Caco-2 (cell line): ENCODE measurements at regions not wholly inside any gene's neighbourhood (a gene's known extent, or its start where the extent isn't known, plus 50 kb on each side); places are given as distances from the start of the nearest gene placed in this dataset.

Experiments used
- BruUV-seq: library from RNA; stranded (reverse); fragments of 400-500 nt; replicated peaks from 2 replicates; lab custom pipeline; 2021; lab: Mats Ljungman, UMichigan
- CTCF ChIA-PET: fragments of 300-600 bp; sonication (Branson Sonifier 250); formaldehyde crosslinking; loops from one replicate; lab custom pipeline; 2022; ENCODE audit warnings: antibody characterized with exemption; lab: Charles Lee
- POLR2A ChIA-PET: fragments of 300-600 bp; sonication (Branson Sonifier 250); formaldehyde crosslinking; loops from one replicate; lab custom pipeline; 2022; ENCODE audit warnings: antibody characterized with exemption; lab: Charles Lee
- DNase-seq, 2 experiments: peaks; one replicate each; pipeline versions ENCODE4 v3.0.0 to v3.0.0-alpha.2; 2020 to 2022
- H3K27me3 ChIP-seq: replicated peaks from 2 replicates; pipeline ENCODE4 v1.6.0; 2011; ENCODE audit warnings: low read length; ENCODE audit not compliant: control insufficient read depth, insufficient read depth
- H3K36me3 ChIP-seq: 2 replicates; pipeline ENCODE4 v1.5.1; 2011; ENCODE audit warnings: low read length; ENCODE audit not compliant: control insufficient read depth, insufficient read depth
- H3K4me1 ChIP-seq: fragments of 250-450 bp; sonication (Bioruptor Pico); 2 replicates; pipeline ENCODE4 v1.5.1; 2020; ENCODE audit warnings: mild to moderate bottlenecking
- H3K4me3 ChIP-seq: 2 replicates; pipeline ENCODE4 v1.5.1; 2011; ENCODE audit warnings: low read depth, mild to moderate bottlenecking, control low read depth, low read length
- H3K9me3 ChIP-seq: fragments of 250-450 bp; sonication (Bioruptor Pico); 2 replicates; pipeline ENCODE4 v1.5.1; 2020; ENCODE audit warnings: mild to moderate bottlenecking, moderate library complexity
- H3K27ac Mint-ChIP-seq: one replicate; pipeline ENCODE4 v1.8.0; 2022; ENCODE audit warnings: mixed read lengths; ENCODE audit not compliant: unreplicated experiment
- H3K27me3 Mint-ChIP-seq: one replicate; pipeline ENCODE4 v1.8.0; 2022; ENCODE audit warnings: mixed read lengths; ENCODE audit not compliant: insufficient read depth, unreplicated experiment
- H3K36me3 Mint-ChIP-seq: one replicate; pipeline ENCODE4 v1.8.0; 2022; ENCODE audit warnings: mild to moderate bottlenecking, mixed read lengths; ENCODE audit not compliant: insufficient read depth, unreplicated experiment
- H3K4me1 Mint-ChIP-seq: one replicate; pipeline ENCODE4 v1.8.0; 2022; ENCODE audit warnings: low read depth, mixed read lengths; ENCODE audit not compliant: unreplicated experiment
- H3K4me3 Mint-ChIP-seq: one replicate; pipeline ENCODE4 v1.8.0; 2022; ENCODE audit warnings: mild to moderate bottlenecking, moderate library complexity, mixed read lengths; ENCODE audit not compliant: unreplicated experiment
- H3K9me3 Mint-ChIP-seq: one replicate; pipeline ENCODE4 v1.8.0; 2022; ENCODE audit warnings: mixed read lengths; ENCODE audit not compliant: unreplicated experiment
- CTCF ChIP-seq, 2 experiments: fragments of 200-600 bp in 1 of 2; IDR thresholded peaks; 1 replicate in 1 of 2; 2 replicates in 1 of 2; pipeline versions ENCODE4 v1.5.1 to v1.8.0; 2011 to 2022; ENCODE audit warnings: antibody characterized with exemption in 1 of 2, control low read depth in 1 of 2, inconsistent platforms in 1 of 2, low read depth in 1 of 2, low read length in 1 of 2, mild to moderate bottlenecking in 1 of 2, moderate library complexity in 1 of 2; ENCODE audit not compliant: insufficient read depth in 1 of 2, severe bottlenecking in 1 of 2, unreplicated experiment in 1 of 2
- intact Hi-C: fragments of 100-400 bp; cut with micrococcal nuclease; formaldehyde crosslinking; loops from one replicate; pipeline ENCODE4 v1.10.0; 2022; ENCODE audit not compliant: unreplicated experiment

GRCh38 chr4:119688446-119688845 is 59.8 kb upstream of the PDE5A start:
- H3K27me3 Mint-ChIP-seq, result no peaks in the 10 kb centered on the region
- H3K4me3 Mint-ChIP-seq, result no peak overlapping the region
- Histone ChIP-seq H3K36me3 (no peaks in the 10 kb centered on the region), H3K4me3 (no peak overlapping the region), H3K4me1 (no peaks in the 10 kb centered on the region), H3K9me3 (no peaks in the 10 kb centered on the region; the same call in 1 of the 2 replicates), H3K27me3 (no peaks in the 10 kb centered on the region)
- H3K4me1 Mint-ChIP-seq, result no peaks in the 10 kb centered on the region
- intact Hi-C loops, result no loop called here
- ChIA-PET POLR2A (no interaction called here), CTCF (no interaction called here)
- no peak for TF ChIP-seq CTCF (IDR thresholded peaks at IDR 0.05; ENCODE audit: insufficient read depth in 1 of 2, low read depth in 1 of 2, low read length in 1 of 2, severe bottlenecking in 1 of 2, unreplicated experiment in 1 of 2)
- peaks cover 21% of the 10 kb centered on the region for H3K9me3 Mint-ChIP-seq
- no TSS peak for BruUV-seq
- no peak overlapping the region for H3K27ac Mint-ChIP-seq
- H3K36me3 Mint-ChIP-seq, result no peaks in the 10 kb centered on the region
- no peak for DNase-seq

- Histone ChIP-seq H3K4me1 (no peaks in the 10 kb centered on the region), H3K27me3 (no peaks in the 10 kb centered on the region), H3K4me3 (no peak overlapping the region), H3K9me3 (no peaks in the 10 kb centered on the region), H3K36me3 (no peaks in the 10 kb centered on the region)
- H3K36me3 Mint-ChIP-seq, result no peaks in the 10 kb centered on the region
- TF ChIP-seq CTCF (IDR thresholded peaks at IDR 0.05; ENCODE audit: insufficient read depth in 1 of 2, low read depth in 1 of 2, low read length in 1 of 2, severe bottlenecking in 1 of 2, unreplicated experiment in 1 of 2), result no peak
- intact Hi-C loops, result no loop called here
- BruUV-seq, result no TSS peak
- no peaks in the 10 kb centered on the region for H3K9me3 Mint-ChIP-seq
- no peaks in the 10 kb centered on the region for H3K27me3 Mint-ChIP-seq
- CTCF ChIA-PET, result no interaction called here
- POLR2A ChIA-PET, result no interaction called here
- no peak overlapping the region for H3K27ac Mint-ChIP-seq
- no peaks in the 10 kb centered on the region for H3K4me1 Mint-ChIP-seq
- no peak overlapping the region for H3K4me3 Mint-ChIP-seq
- no peak for DNase-seq
Measured at GRCh38 chr4:119684463-119684862, 55.9 kb upstream of the PDE5A start.

GRCh38 chr4:119683518-119683917 is 54.9 kb upstream of the PDE5A start:
- CTCF ChIA-PET, result no interaction called here
- no TSS peak for BruUV-seq

More at GRCh38 chr4:119683518-119683917, 54.9 kb upstream of the PDE5A start:
- Mint-ChIP-seq H3K36me3 (no peaks in the 10 kb centered on the region), H3K27me3 (no peaks in the 10 kb centered on the region), H3K4me3 (no peak overlapping the region), H3K9me3 (no peaks in the 10 kb centered on the region), H3K27ac (no peak overlapping the region), H3K4me1 (no peaks in the 10 kb centered on the region)
- DNase-seq, result no peak
- Histone ChIP-seq H3K9me3 (no peaks in the 10 kb centered on the region), H3K4me1 (no peaks in the 10 kb centered on the region), H3K36me3 (no peaks in the 10 kb centered on the region), H3K4me3 (no peak overlapping the region), H3K27me3 (no peaks in the 10 kb centered on the region)
- POLR2A ChIA-PET, result no interaction called here
- intact Hi-C loops, result no loop called here
- no peak for TF ChIP-seq CTCF (IDR thresholded peaks at IDR 0.05; ENCODE audit: insufficient read depth in 1 of 2, low read depth in 1 of 2, low read length in 1 of 2, severe bottlenecking in 1 of 2, unreplicated experiment in 1 of 2)
